Activated CD8-positive, alpha-beta T cell treated with anti-CD3 and anti-CD28 coated beads, Interleukin-2, amount 10 ng/mL, durations not matched to agents 7 days and 5 days (primary cell): ENCODE measurements at regions not wholly inside any gene's neighbourhood (a gene's known extent, or its start where the extent isn't known, plus 50 kb on each side); places are given as distances from the start of the nearest gene placed in this dataset.

Source experiments
- ATAC-seq: fragments of 150-1000 bp; cut with Tn5 transposase; one replicate; pipeline ENCODE4 v1.10.0; 2021; ENCODE audit warnings: moderate library complexity
- CTCF ChIA-PET: fragments of 350-600 bp; sonication (Branson Sonifier 250); formaldehyde crosslinking; loops from one replicate; lab custom pipeline; 2021; ENCODE audit warnings: antibody characterized with exemption; lab: Charles Lee
- POLR2A ChIA-PET: fragments of 350-600 bp; sonication (Branson Sonifier 250); formaldehyde crosslinking; loops from one replicate; lab custom pipeline; 2021; ENCODE audit warnings: antibody characterized with exemption; lab: Charles Lee
- DNase-seq: peaks from one replicate; pipeline ENCODE4 v3.0.0-alpha.2; 2020
- H3K27ac Mint-ChIP-seq: one replicate; pipeline ENCODE4 v1.8.0; 2021; ENCODE audit warnings: mild to moderate bottlenecking, mixed read lengths
- H3K27me3 Mint-ChIP-seq: one replicate; pipeline ENCODE4 v1.8.0; 2021; ENCODE audit warnings: low read depth, mixed read lengths
- H3K36me3 Mint-ChIP-seq: one replicate; pipeline ENCODE4 v1.8.0; 2021; ENCODE audit warnings: low read depth, mixed read lengths
- H3K4me1 Mint-ChIP-seq: one replicate; pipeline ENCODE4 v1.8.0; 2021; ENCODE audit warnings: low read depth, mixed read lengths
- H3K4me3 Mint-ChIP-seq: one replicate; pipeline ENCODE4 v1.8.0; 2021; ENCODE audit warnings: mild to moderate bottlenecking, mixed read lengths
- H3K9me3 Mint-ChIP-seq: one replicate; pipeline ENCODE4 v1.8.0; 2022; ENCODE audit warnings: mixed read lengths; ENCODE audit not compliant: insufficient read depth

DNA sequence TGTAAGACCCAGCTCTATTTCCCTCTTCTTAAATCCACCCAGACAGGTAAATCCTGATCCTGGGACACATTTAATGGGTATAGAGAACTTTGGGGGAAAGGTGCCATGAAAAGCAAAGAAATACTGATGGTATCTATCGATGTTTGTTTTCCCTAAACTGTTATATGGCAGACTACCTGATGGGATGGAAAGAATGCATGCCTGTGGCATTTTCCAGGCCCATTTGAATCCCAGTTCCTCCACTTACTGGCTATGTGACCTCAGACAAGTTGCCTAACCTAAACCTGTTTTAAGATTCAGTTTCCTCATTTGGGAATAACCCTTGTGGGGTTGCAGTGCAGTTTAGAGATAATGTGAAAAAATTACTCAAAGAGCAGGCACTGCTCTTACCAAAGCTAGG is 404.5 kb downstream of the FUT8 start:
- H3K4me1 Mint-ChIP-seq: peaks cover 4% of the 10 kb centered on the region
- H3K27me3 Mint-ChIP-seq: no peaks in the 10 kb centered on the region
- no peak overlapping the region for H3K4me3 Mint-ChIP-seq
- no peak overlapping the region for H3K27ac Mint-ChIP-seq
- POLR2A ChIA-PET: no interaction called here
- H3K9me3 Mint-ChIP-seq: no peaks in the 10 kb centered on the region
- DNase-seq (no peak), ATAC-seq (no peak)
- CTCF ChIA-PET: interaction anchor here (0.8 kb wide), 1 partner anchor 144 kb away, joined by 4 read pairs; no protein-coding TSS in a partner anchor
- H3K36me3 Mint-ChIP-seq: no peaks in the 10 kb centered on the region

DNA sequence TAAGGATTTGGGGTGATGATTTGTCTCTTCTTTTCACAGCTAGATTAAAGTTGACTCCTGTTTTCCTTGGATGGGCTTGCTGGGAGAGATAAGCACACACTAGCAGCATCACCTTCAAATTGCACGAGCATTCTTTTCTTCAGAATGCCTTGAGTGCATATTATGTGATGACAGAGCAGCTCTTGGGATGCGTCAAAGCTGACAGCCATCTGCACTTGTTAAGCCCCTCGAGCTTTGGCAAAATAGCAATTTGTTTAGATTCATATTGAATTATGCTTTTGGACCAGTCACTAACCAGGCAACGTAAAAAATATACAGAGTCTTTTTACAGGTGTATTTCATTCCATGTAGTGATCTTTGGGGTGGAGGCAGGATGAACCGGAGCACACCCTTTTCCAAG is 407.0 kb downstream of the FUT8 start:
- Mint-ChIP-seq H3K36me3 (no peaks in the 10 kb centered on the region), H3K4me1 (peaks cover 9% of the 10 kb centered on the region), H3K27me3 (no peaks in the 10 kb centered on the region), H3K9me3 (no peaks in the 10 kb centered on the region), H3K27ac (no peak overlapping the region), H3K4me3 (no peak overlapping the region)
- POLR2A ChIA-PET: no interaction called here
- CTCF ChIA-PET: interaction anchor here (0.5 to 2.5 kb wide), 4 partner anchors 9 to 404 kb away, joined by 3 to 11 read pairs (median 3); no protein-coding TSS in a partner anchor
- DNase-seq (no peak), ATAC-seq (no peak)

DNA sequence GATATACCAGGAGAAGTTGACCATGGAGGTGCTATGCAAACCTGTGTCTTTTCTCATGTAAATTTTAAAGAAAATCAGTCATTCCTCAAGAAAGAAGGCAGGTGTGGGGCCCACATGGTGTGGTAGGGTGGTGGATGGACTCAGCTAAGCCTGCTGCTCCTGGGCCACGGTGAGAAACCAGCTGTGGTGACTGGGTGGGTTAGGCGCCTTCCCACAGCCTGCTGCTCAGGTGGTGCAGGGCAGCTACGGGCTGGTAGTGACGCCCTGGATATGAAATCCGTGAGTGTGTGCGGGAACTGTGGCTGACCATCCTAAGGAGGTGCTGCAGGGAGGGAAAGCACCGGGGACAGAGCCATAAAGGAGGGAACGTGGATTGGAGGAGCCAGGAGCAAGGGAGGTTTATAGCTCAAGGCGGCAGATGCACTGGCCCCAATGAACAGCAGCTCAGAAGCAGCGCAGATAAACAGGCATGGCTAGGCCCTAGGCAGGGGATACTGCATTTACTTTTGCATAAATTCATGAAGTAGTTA is 408.8 kb downstream of the FUT8 start:
- DNase-seq: no peak
- Mint-ChIP-seq H3K27ac (no peak overlapping the region), H3K9me3 (no peaks in the 10 kb centered on the region), H3K4me1 (peaks cover 17% of the 10 kb centered on the region), H3K4me3 (no peak overlapping the region), H3K36me3 (no peaks in the 10 kb centered on the region), H3K27me3 (no peaks in the 10 kb centered on the region)
- ATAC-seq: no peak
- CTCF ChIA-PET: interaction anchor here (1.1 to 2.5 kb wide), 4 partner anchors 18 to 406 kb away, joined by 3 to 11 read pairs (median 6); no protein-coding TSS in a partner anchor
- POLR2A ChIA-PET: interaction anchor here (0.6 to 0.7 kb wide), 2 partner anchors 13 to 403 kb away, joined by 3 to 4 read pairs; no protein-coding TSS in a partner anchor

DNA sequence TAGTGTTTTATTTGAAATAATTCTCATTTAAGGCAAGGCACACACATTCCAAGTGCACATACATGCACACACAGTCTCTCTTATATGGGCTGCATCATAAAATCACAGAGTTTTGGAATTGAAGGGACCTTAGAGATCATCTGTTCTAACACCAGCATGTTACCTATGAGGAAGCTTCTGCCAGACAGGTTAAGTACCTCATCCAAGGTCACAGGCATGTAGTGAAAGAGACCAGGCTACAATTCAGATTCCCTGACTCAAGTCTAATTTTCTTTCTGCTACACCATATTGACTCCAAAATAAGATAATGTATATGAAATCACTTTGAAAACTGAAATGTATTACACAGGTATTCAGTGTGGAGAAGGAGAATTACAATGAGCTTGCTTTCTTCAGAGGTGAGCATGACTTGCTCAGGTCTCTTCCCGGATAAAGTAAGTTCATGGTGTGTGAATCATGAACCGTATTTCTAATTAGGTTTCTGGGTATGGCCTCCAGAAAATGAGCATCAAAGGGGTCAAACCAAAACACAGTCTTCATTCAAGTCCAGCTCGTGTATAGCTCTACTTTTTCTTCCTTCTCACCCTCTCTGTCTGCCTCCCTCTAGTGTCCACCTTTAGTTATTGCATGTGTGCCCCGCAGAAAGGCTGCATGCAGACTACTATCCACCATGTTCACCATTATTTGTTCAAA is 411.9 kb downstream of the FUT8 start:
- peaks cover 29% of the 10 kb centered on the region for H3K4me1 Mint-ChIP-seq
- POLR2A ChIA-PET: interaction anchor here (0.8 to 1.3 kb wide), 4 partner anchors 103 to 411 kb away, joined by 3 to 4 read pairs (median 3); no protein-coding TSS in a partner anchor

DNA sequence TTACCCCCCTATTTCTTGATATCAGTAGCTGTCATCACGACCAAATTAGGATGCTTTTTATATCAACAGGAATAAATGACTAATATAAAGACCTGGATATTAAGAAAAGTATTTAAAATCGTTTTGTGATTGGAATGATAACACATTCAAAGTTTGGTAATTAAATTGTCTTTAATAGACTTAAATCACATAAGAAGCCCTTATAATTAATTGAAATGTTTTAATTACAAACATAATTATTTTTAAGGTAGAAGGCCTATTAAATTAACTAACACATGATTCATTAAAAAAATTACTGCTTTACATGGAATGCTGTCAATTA is 412.4 kb downstream of the FUT8 start:
- Mint-ChIP-seq H3K27ac (no peak overlapping the region), H3K4me3 (no peak overlapping the region)

More for the DNA sequence above, 411.9 kb downstream of the FUT8 start:
- H3K4me3 Mint-ChIP-seq: no peak overlapping the region
- DNase-seq (peak; percentile 78), ATAC-seq (peak; percentile 93)
- H3K27me3 Mint-ChIP-seq: no peaks in the 10 kb centered on the region
- H3K36me3 Mint-ChIP-seq: no peaks in the 10 kb centered on the region
- CTCF ChIA-PET: interaction anchor here (0.5 to 4.8 kb wide), 95 partner anchors 8 to 681 kb away, joined by 3 to 136 read pairs (median 4); partner anchors contain the start of gene FUT8
- H3K27ac Mint-ChIP-seq: peak overlapping the region; percentile 75
- H3K9me3 Mint-ChIP-seq: no peaks in the 10 kb centered on the region

DNA sequence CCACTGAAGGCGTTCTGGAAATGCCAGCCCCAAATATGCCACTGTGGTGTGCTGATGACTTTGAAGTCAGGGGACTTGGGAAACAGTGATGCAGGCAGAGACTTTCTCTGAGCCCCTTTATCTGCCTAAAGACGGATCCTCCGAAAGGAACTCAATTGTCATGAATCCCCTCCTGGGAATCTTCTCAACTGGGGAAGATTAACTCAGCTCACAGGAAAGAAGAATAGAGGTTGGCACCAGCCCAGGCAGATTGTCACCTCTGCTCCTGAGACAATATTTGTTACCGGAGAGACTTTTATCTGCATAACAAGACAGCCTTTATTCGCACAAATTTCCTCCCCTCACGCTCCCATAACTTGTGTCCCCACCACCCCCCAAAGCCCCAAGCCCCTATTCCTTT is 414.4 kb downstream of the FUT8 start:
- POLR2A ChIA-PET: interaction anchor here (1.2 kb wide), 1 partner anchor 413 kb away, joined by 3 read pairs; no protein-coding TSS in a partner anchor
- H3K9me3 Mint-ChIP-seq: no peaks in the 10 kb centered on the region
- peaks cover 3% of the 10 kb centered on the region for H3K36me3 Mint-ChIP-seq
- H3K4me1 Mint-ChIP-seq: peaks cover 25% of the 10 kb centered on the region
- CTCF ChIA-PET: interaction anchor here (0.7 to 6.7 kb wide), 5 partner anchors 15 to 663 kb away, joined by 3 to 108 read pairs (median 42); no protein-coding TSS in a partner anchor
- ATAC-seq: no peak
- H3K27me3 Mint-ChIP-seq: no peaks in the 10 kb centered on the region
- DNase-seq: no peak
- no peak overlapping the region for H3K27ac Mint-ChIP-seq
- H3K4me3 Mint-ChIP-seq: no peak overlapping the region

More for the DNA sequence above, 412.4 kb downstream of the FUT8 start:
- H3K36me3 Mint-ChIP-seq: no peaks in the 10 kb centered on the region
- ChIA-PET POLR2A (interaction anchor here (0.8 to 1.3 kb wide), 3 partner anchors 103 to 381 kb away, joined by 3 to 4 read pairs (median 3); no protein-coding TSS in a partner anchor), CTCF (interaction anchor here (0.6 to 4.8 kb wide), 78 partner anchors 8 to 669 kb away, joined by 3 to 136 read pairs (median 5); partner anchors contain the start of gene FUT8)
- H3K27me3 Mint-ChIP-seq: no peaks in the 10 kb centered on the region
- H3K4me1 Mint-ChIP-seq: peaks cover 29% of the 10 kb centered on the region
- no peaks in the 10 kb centered on the region for H3K9me3 Mint-ChIP-seq
- no peak for ATAC-seq
- DNase-seq: no peak

DNA sequence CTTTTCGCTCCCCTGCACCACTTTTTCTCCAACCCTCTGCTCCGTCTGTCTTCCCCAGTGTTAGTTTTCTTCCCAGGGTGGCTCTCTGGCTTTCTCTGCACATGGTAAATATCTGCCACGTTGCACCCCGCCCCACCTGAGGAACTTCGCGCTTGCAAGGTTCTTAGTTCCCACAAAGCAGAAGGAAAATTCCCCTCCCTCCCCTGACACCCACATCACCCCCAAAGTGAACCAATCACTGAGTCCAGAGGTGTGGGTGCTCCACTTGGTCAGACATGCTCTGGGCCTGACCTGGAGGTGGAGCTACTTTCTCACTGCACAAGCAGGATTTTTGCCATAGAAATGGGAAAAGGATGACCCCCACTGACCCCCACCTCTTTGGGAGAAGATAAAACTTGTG is 415.0 kb downstream of the FUT8 start:
- H3K4me1 Mint-ChIP-seq: peaks cover 27% of the 10 kb centered on the region
- H3K9me3 Mint-ChIP-seq: no peaks in the 10 kb centered on the region
- no peak for ATAC-seq
- CTCF ChIA-PET: interaction anchor here (1.5 to 6.7 kb wide), 4 partner anchors 10 to 132 kb away, joined by 4 to 48 read pairs (median 8); no protein-coding TSS in a partner anchor
- POLR2A ChIA-PET: interaction anchor here (1.2 kb wide), 1 partner anchor 414 kb away, joined by 3 read pairs; no protein-coding TSS in a partner anchor
- H3K36me3 Mint-ChIP-seq: peaks cover 3% of the 10 kb centered on the region
- no peak overlapping the region for H3K27ac Mint-ChIP-seq
- no peak for DNase-seq
- no peaks in the 10 kb centered on the region for H3K27me3 Mint-ChIP-seq
- no peak overlapping the region for H3K4me3 Mint-ChIP-seq

DNA sequence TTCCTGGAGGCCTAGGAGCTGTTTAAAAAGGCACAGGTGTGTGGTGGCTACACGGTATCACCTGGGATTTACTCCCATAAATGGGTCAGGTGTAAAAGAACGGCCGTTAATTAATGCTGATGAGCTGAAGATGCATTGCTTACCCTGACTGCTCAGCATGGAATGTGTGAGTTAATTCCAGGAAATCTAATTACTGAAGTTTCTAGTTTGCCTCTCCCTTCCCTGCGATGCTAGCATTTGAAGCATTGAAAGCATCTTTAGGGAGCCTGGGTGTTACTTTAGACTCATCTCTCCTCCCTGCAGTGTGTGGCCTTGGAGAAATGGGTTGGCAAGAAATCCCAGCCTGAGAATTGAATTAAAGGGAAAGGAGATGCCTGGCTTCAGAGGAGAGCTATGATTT is 415.9 kb downstream of the FUT8 start:
- Mint-ChIP-seq H3K36me3 (peaks cover 3% of the 10 kb centered on the region), H3K27me3 (no peaks in the 10 kb centered on the region), H3K27ac (no peak overlapping the region), H3K4me3 (no peak overlapping the region), H3K4me1 (peaks cover 36% of the 10 kb centered on the region), H3K9me3 (no peaks in the 10 kb centered on the region)
- DNase-seq (no peak), ATAC-seq (no peak)
- ChIA-PET CTCF (interaction anchor here (0.7 to 6.7 kb wide), 10 partner anchors 9 to 417 kb away, joined by 3 to 48 read pairs (median 4); no protein-coding TSS in a partner anchor), POLR2A (interaction anchor here (0.6 to 1.2 kb wide), 2 partner anchors 415 to 929 kb away, joined by 3 read pairs; no protein-coding TSS in a partner anchor)

DNA sequence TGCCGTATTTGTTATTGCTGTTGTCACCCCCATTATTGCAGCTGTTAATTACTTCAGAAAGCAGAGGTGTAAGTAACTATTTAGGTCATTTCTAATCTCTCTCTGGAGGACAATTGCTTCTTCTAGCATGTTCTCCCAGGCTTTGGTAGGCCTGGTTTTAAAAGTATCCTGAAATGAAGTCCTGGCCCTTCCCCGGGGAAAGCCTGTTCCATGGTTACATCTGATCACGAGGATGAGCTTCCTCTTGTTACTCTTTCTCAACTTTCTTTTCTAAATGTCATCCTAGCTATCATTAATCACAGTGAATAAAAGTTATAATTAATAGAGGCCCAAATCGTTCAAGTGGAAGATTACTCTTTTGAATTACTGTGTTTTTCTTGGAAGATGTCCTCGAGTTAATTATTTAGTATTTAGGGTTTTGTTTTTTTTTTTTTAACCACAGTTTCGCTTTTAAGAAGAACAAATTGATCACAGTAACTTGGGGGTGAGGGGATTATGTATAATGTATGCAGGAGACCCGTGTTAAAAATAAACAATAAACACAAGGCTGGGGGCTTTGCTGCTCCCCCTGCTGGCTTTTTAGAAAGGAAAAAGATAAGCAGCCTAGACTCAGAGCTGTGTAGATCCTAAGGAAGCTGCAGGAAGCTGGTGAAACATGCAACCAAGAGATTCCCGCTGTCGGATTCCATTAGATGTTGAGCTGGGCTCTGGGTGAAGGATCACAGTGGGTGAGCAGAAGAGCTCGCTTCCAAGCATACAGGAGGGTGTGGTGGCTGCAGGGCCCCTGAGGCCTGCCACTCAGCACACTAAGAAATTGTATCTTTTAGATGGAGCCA is 420.1 kb downstream of the FUT8 start:
- POLR2A ChIA-PET: interaction anchor here (1.1 kb wide), 1 partner anchor 14 kb away, joined by 3 read pairs; no protein-coding TSS in a partner anchor
- no peak for ATAC-seq
- no peak for DNase-seq
- peaks cover 46% of the 10 kb centered on the region for H3K4me1 Mint-ChIP-seq
- CTCF ChIA-PET: interaction anchor here (0.6 to 6.7 kb wide), 11 partner anchors 8 to 417 kb away, joined by 3 to 48 read pairs (median 5); no protein-coding TSS in a partner anchor
- peak overlapping the region; percentile 58 for H3K27ac Mint-ChIP-seq
- no peak overlapping the region for H3K4me3 Mint-ChIP-seq
- H3K27me3 Mint-ChIP-seq: no peaks in the 10 kb centered on the region
- H3K36me3 Mint-ChIP-seq: peaks cover 3% of the 10 kb centered on the region
- no peaks in the 10 kb centered on the region for H3K9me3 Mint-ChIP-seq

DNA sequence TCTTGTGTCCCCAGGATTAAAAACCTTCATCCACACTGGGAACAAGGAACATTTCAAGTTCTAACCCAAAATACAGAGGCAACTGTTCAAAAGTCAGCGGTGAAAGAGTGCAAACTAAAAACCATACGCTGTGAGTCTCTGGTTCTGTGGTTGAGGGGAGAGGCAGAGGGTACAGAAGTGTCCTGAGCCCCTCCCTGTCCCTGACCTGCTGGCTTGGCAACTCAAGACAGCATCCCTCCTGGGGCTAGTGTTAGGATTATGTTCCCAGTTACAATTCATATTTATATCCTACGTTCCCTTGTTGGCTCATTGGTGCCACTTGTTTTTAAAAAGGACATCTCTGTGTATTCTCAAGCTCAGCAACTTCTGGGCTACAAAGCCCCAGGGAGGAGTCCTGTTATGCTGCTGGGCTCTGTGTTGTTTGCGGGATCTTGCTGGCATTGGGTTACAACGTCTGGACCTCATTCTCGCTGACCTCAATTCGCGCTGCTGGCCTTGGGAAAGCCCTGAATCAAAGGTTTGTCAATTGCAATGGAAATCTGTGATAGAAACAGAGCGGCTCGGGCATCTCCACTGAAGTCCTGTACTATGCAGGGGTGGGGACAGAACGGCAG is 420.8 kb downstream of the FUT8 start:
- peak overlapping the region; percentile 58 for H3K27ac Mint-ChIP-seq
- no peaks in the 10 kb centered on the region for H3K27me3 Mint-ChIP-seq
- no peak for DNase-seq
- CTCF ChIA-PET: interaction anchor here (0.6 to 6.7 kb wide), 10 partner anchors 9 to 418 kb away, joined by 3 to 48 read pairs (median 5); no protein-coding TSS in a partner anchor
- ATAC-seq: no peak
- no peak overlapping the region for H3K4me3 Mint-ChIP-seq
- H3K9me3 Mint-ChIP-seq: no peaks in the 10 kb centered on the region
- H3K4me1 Mint-ChIP-seq: peaks cover 48% of the 10 kb centered on the region
- POLR2A ChIA-PET: interaction anchor here (1.1 kb wide), 1 partner anchor 13 kb away, joined by 3 read pairs; no protein-coding TSS in a partner anchor
- peaks cover 3% of the 10 kb centered on the region for H3K36me3 Mint-ChIP-seq
